Stimulated activated CD4-positive, alpha-beta T cell treated with anti-CD3 and anti-CD28 coated beads, TNF-alpha, amount 100 ng/mL, for 24 hours (primary cell): ENCODE measurements at regions not wholly inside any gene's neighbourhood (a gene's known extent, or its start where the extent isn't known, plus 50 kb on each side); places are given as distances from the start of the nearest gene placed in this dataset.
"Not testable (repeated sequence)": the region's sequence is repeated elsewhere in the genome, so short reads cannot be mapped to it uniquely, and the experiment has no call there.

ENCODE experiments used
- DNase-seq, 3 experiments: peaks; one replicate each; pipeline ENCODE4 v3.0.0-alpha.2; 2020; ENCODE audit warnings: low read depth in 3 of 3

- DNase-seq: no peak
Observed at GRCh38 chr5:102666164-102666946, 88.8 kb upstream of the PAM start.

GRCh38 chr5:102668220-102668932 is 86.7 kb upstream of the PAM start:
- no peak for DNase-seq

GRCh38 chr5:102670224-102670836 is 84.8 kb upstream of the PAM start:
- DNase-seq: peak in 1 of 3 experiments; percentile 5

- DNase-seq: not testable (repeated sequence)
Observed at GRCh38 chr5:102671033-102671734, 83.9 kb upstream of the PAM start.

- DNase-seq: no peak
Observed at GRCh38 chr5:102678267-102679058, 76.6 kb upstream of the PAM start.

- peak; percentile 43 to 60 (median 49) for DNase-seq
Observed at GRCh38 chr5:102681403-102681983, 73.6 kb upstream of the PAM start.

GRCh38 chr5:102682101-102682647 is 72.9 kb upstream of the PAM start:
- no peak for DNase-seq

- DNase-seq: not testable (repeated sequence)
Observed at GRCh38 chr5:102688076-102688475, 67.0 kb upstream of the PAM start.

GRCh38 chr5:102688581-102689342 is 66.3 kb upstream of the PAM start:
- DNase-seq: not testable (repeated sequence)

- no peak for DNase-seq
Observed at GRCh38 chr5:102690910-102691309, 64.2 kb upstream of the PAM start.

GRCh38 chr5:102691434-102691833 is 63.7 kb upstream of the PAM start:
- DNase-seq: no peak

- no peak for DNase-seq
Observed at GRCh38 chr5:102700120-102700831, 54.8 kb upstream of the PAM start.

- no peak for DNase-seq
Observed at GRCh38 chr5:102700916-102701315, 54.2 kb upstream of the PAM start.

GRCh38 chr5:102701748-102702147 is 53.4 kb upstream of the PAM start:
- no peak for DNase-seq
